H9 (cell line): ENCODE measurements at regions not wholly inside any gene's neighbourhood (a gene's known extent, or its start where the extent isn't known, plus 50 kb on each side); places are given as distances from the start of the nearest gene placed in this dataset.
A peak's percentile ranks its signal among the peaks of the same experiment; 100 is the strongest.
"Not testable (repeated sequence)": the region's sequence is repeated elsewhere in the genome, so short reads cannot be mapped to it uniquely, and the experiment has no call there.

Source experiments
- DNase-seq: peaks from one replicate; pipeline ENCODE4 v3.0.0-alpha.2; 2017
- H2AFZ ChIP-seq: one replicate; pipeline ENCODE4 v1.6.1; 2013; ENCODE audit warnings: mild to moderate bottlenecking, low read length, control low read depth, moderate library complexity
- H2AK5ac ChIP-seq: 2 replicates; pipeline ENCODE4 v1.6.1; 2013; ENCODE audit warnings: low read length, control low read depth, mixed read lengths; ENCODE audit not compliant: insufficient read length
- H2BK120ac ChIP-seq: one replicate; pipeline ENCODE4 v1.6.1; 2013; ENCODE audit warnings: low read depth, mild to moderate bottlenecking, low read length, control low read depth, inconsistent platforms; ENCODE audit not compliant: poor library complexity, severe bottlenecking
- H2BK12ac ChIP-seq: 2 replicates; pipeline ENCODE4 v1.6.1; 2013; ENCODE audit warnings: low read length, control low read depth, mixed read lengths, low read depth; ENCODE audit not compliant: insufficient read length
- H2BK15ac ChIP-seq: 2 replicates; pipeline ENCODE4 v1.6.1; 2013; ENCODE audit warnings: low read depth, low read length, control low read depth
- H2BK20ac ChIP-seq: one replicate; pipeline ENCODE4 v1.6.1; 2013; ENCODE audit warnings: low read depth, mild to moderate bottlenecking, low read length, control low read depth, inconsistent platforms; ENCODE audit not compliant: poor library complexity, severe bottlenecking
- H2BK5ac ChIP-seq: 2 replicates; pipeline ENCODE4 v1.6.1; 2013; ENCODE audit warnings: low read length, control low read depth, mixed read lengths; ENCODE audit not compliant: insufficient read length
- H3K14ac ChIP-seq: 2 replicates; pipeline ENCODE4 v1.6.1; 2013; ENCODE audit warnings: low read length, control low read depth; ENCODE audit not compliant: insufficient read depth
- H3K18ac ChIP-seq: 2 replicates; pipeline ENCODE4 v1.6.1; 2013; ENCODE audit warnings: low read depth, mild to moderate bottlenecking, mixed read lengths, low read length, control low read depth; ENCODE audit not compliant: insufficient read length
- H3K23ac ChIP-seq: 2 replicates; pipeline ENCODE4 v1.6.1; 2013; ENCODE audit warnings: low read length, control low read depth, mixed read lengths, low read depth; ENCODE audit not compliant: insufficient read length
- H3K23me2 ChIP-seq: 2 replicates; pipeline ENCODE4 v1.6.1; 2013; ENCODE audit warnings: low read depth, mild to moderate bottlenecking, mixed read lengths, low read length, control low read depth; ENCODE audit not compliant: insufficient read length, poor library complexity, severe bottlenecking
- H3K27ac ChIP-seq: 2 replicates; pipeline ENCODE4 v1.5.1; 2013; ENCODE audit warnings: low read length, control low read depth, mixed read lengths, low read depth; ENCODE audit not compliant: insufficient read length
- H3K27me3 ChIP-seq: 2 replicates; pipeline ENCODE4 v1.6.1; 2013; ENCODE audit warnings: low read length, control low read depth, inconsistent platforms; ENCODE audit not compliant: insufficient read depth
- H3K4ac ChIP-seq: 2 replicates; pipeline ENCODE4 v1.6.1; 2013; ENCODE audit warnings: low read depth, mild to moderate bottlenecking, control low read depth, inconsistent platforms, low read length, moderate library complexity
- H3K4me1 ChIP-seq: 2 replicates; pipeline ENCODE4 v1.6.1; 2013; ENCODE audit warnings: low read length, control low read depth, inconsistent platforms; ENCODE audit not compliant: insufficient read depth
- H3K4me2 ChIP-seq: 2 replicates; pipeline ENCODE4 v1.6.1; 2013; ENCODE audit warnings: low read length, control low read depth, mixed read lengths; ENCODE audit not compliant: insufficient read length, insufficient read depth
- H3K56ac ChIP-seq: 2 replicates; pipeline ENCODE4 v1.6.1; 2013; ENCODE audit warnings: low read depth, mild to moderate bottlenecking, mixed read lengths, low read length, control low read depth; ENCODE audit not compliant: insufficient read length
- H3K79me1 ChIP-seq: 2 replicates; pipeline ENCODE4 v1.6.1; 2013; ENCODE audit warnings: low read depth, mild to moderate bottlenecking, moderate library complexity, low read length, control low read depth, inconsistent platforms; ENCODE audit not compliant: insufficient read depth, poor library complexity, severe bottlenecking
- H3K79me2 ChIP-seq: 2 replicates; pipeline ENCODE4 v1.6.1; 2013; ENCODE audit warnings: low read length, control low read depth, inconsistent platforms; ENCODE audit not compliant: insufficient read depth
- H3K9ac ChIP-seq: 2 replicates; pipeline ENCODE4 v1.6.1; 2013; ENCODE audit warnings: low read length, control low read depth, mixed read lengths; ENCODE audit not compliant: insufficient read length; ENCODE audit errors: extremely low read depth
- H3K9me3 ChIP-seq: one replicate; pipeline ENCODE4 v1.6.1; 2013; ENCODE audit warnings: low read depth, low read length, inconsistent platforms; ENCODE audit not compliant: control insufficient read depth
- H3T11ph ChIP-seq: one replicate; pipeline ENCODE4 v1.6.1; 2013; ENCODE audit warnings: mild to moderate bottlenecking, low read length, control low read depth, inconsistent platforms
- H4K20me1 ChIP-seq: one replicate; pipeline ENCODE4 v1.6.1; 2013; ENCODE audit not compliant: control insufficient read depth, insufficient read length, insufficient read depth
- H4K5ac ChIP-seq: 2 replicates; pipeline ENCODE4 v1.6.1; 2013; ENCODE audit warnings: low read depth, mild to moderate bottlenecking, mixed read lengths, low read length, control low read depth; ENCODE audit not compliant: insufficient read length
- H4K8ac ChIP-seq: replicated peaks from 2 replicates; pipeline ENCODE4 v1.6.1; 2013; ENCODE audit warnings: low read length, control low read depth, mixed read lengths, low read depth; ENCODE audit not compliant: insufficient read length
- H4K91ac ChIP-seq: 2 replicates; pipeline ENCODE4 v1.6.1; 2013; ENCODE audit warnings: low read depth, mild to moderate bottlenecking, moderate library complexity, mixed read lengths, low read length, control low read depth; ENCODE audit not compliant: insufficient read length
- H3K27ac Mint-ChIP-seq, 3 experiments: 2 replicates in 2 of 3; 3 replicates in 1 of 3; pipeline ENCODE4 v1.8.0; 2020 to 2021; ENCODE audit warnings: mixed read lengths in 3 of 3, mild to moderate bottlenecking in 1 of 3, moderate library complexity in 1 of 3
- H3K27me3 Mint-ChIP-seq: 2 replicates; pipeline ENCODE4 v1.8.0; 2021; ENCODE audit warnings: low read depth, mild to moderate bottlenecking, moderate library complexity, mixed read lengths
- H3K36me3 Mint-ChIP-seq, 3 experiments: 2 replicates in 2 of 3; 3 replicates in 1 of 3; pipeline ENCODE4 v1.8.0; 2020 to 2021; ENCODE audit warnings: low read depth in 3 of 3, mixed read lengths in 3 of 3; ENCODE audit not compliant: insufficient read depth in 1 of 3
- H3K4me1 Mint-ChIP-seq, 2 experiments: 2 replicates each; pipeline ENCODE4 v1.8.0; 2020; ENCODE audit warnings: mixed read lengths in 2 of 2
- H3K4me3 Mint-ChIP-seq, 2 experiments: 2 replicates in 1 of 2; 3 replicates in 1 of 2; pipeline ENCODE4 v1.8.0; 2020 to 2021; ENCODE audit warnings: mild to moderate bottlenecking in 2 of 2, mixed read lengths in 2 of 2, moderate library complexity in 1 of 2
- H3K9me3 Mint-ChIP-seq, 2 experiments: 2 replicates in 1 of 2; 3 replicates in 1 of 2; pipeline ENCODE4 v1.8.0; 2020; ENCODE audit warnings: mild to moderate bottlenecking in 2 of 2, mixed read lengths in 2 of 2, moderate library complexity in 1 of 2
- CTCF ChIP-seq: fragments of 200-600 bp; sonication (generic); conservative IDR thresholded peaks from 3 replicates; pipeline ENCODE4 v1.8.0; 2021; ENCODE audit warnings: antibody characterized with exemption, mild to moderate bottlenecking
- WGBS: extraction: QIAGEN DNeasy Blood & Tissue Kit; methylation state at CpG from one replicate; pipeline ENCODE4 v1.1.7; 2013; ENCODE audit warnings: missing lambda C conversion rate, low lambda C conversion rate, mixed read lengths; ENCODE audit not compliant: insufficient read length; ENCODE audit errors: extremely low coverage; 5-methylcytosine and 5-hydroxymethylcytosine counted together

- H3K9me3 Mint-ChIP-seq, result peaks cover 33 to 39% of the 10 kb centered on the region in 2 experiments
- H3K27ac ChIP-seq, H3K9ac ChIP-seq, H3K4me1 Mint-ChIP-seq, H3K4me1 ChIP-seq, H4K5ac ChIP-seq, H3K27me3 ChIP-seq, H4K20me1 ChIP-seq, H3K36me3 Mint-ChIP-seq, DNase-seq, H3K27ac Mint-ChIP-seq, H3K23ac ChIP-seq, H3K79me1 ChIP-seq, H3K4me2 ChIP-seq, H2BK5ac ChIP-seq, H3K4me3 Mint-ChIP-seq, H2AFZ ChIP-seq, H4K91ac ChIP-seq, H3T11ph ChIP-seq, H3K56ac ChIP-seq, H2BK15ac ChIP-seq, H2AK5ac ChIP-seq, H3K23me2 ChIP-seq, H3K4ac ChIP-seq, H3K79me2 ChIP-seq, H2BK12ac ChIP-seq, H3K27me3 Mint-ChIP-seq, H4K8ac ChIP-seq, H3K14ac ChIP-seq, H2BK20ac ChIP-seq, H3K9me3 ChIP-seq, H2BK120ac ChIP-seq, H3K18ac ChIP-seq: not testable (repeated sequence)
- WGBS, result no CpG with 5 or more reads among the region's 2 CpGs
- peak; percentile 22; the same call in 2 of the 3 replicates for TF ChIP-seq CTCF
Measured at GRCh38 chr22:16897365-16897764, 72.2 kb upstream of the XKR3 start.
